ENCODE measurements at regions not wholly inside any gene's neighbourhood (a gene's known extent, or its start where the extent isn't known, plus 50 kb on each side); places are given as distances from the start of the nearest gene placed in this dataset.
A peak's percentile ranks its signal among the peaks of the same experiment; 100 is the strongest.

- no peaks in the 10 kb centered on the region for H3K36me3 ChIP-seq (ENCODE audit: insufficient read depth, low read length)
- peak; percentile 62 for DNase-seq (ENCODE audit: insufficient read length, low spot score, missing footprints)
- H4K20me1 ChIP-seq (ENCODE audit: insufficient read depth, low read length): no peaks in the 10 kb centered on the region
- H2AFZ ChIP-seq (ENCODE audit: low read length): no peak overlapping the region
- H3K4me3 ChIP-seq (ENCODE audit: insufficient read depth, low read length): no peak overlapping the region
- H3K4me2 ChIP-seq (ENCODE audit: insufficient read depth, low read length): no peak overlapping the region
- no peaks in the 10 kb centered on the region for H3K4me1 ChIP-seq (ENCODE audit: insufficient read depth, low read length)
- H3K9me3 ChIP-seq (ENCODE audit: low read depth, low read length): no peaks in the 10 kb centered on the region
- H3K79me2 ChIP-seq (ENCODE audit: insufficient read depth, low read length): no peaks in the 10 kb centered on the region
- no peak overlapping the region for H3K27ac ChIP-seq (ENCODE audit: low read depth, low read length)
- H3K27me3 ChIP-seq (ENCODE audit: insufficient read depth, low read length): peaks cover 20% of the 10 kb centered on the region
- TF ChIP-seq, protein P1, sequence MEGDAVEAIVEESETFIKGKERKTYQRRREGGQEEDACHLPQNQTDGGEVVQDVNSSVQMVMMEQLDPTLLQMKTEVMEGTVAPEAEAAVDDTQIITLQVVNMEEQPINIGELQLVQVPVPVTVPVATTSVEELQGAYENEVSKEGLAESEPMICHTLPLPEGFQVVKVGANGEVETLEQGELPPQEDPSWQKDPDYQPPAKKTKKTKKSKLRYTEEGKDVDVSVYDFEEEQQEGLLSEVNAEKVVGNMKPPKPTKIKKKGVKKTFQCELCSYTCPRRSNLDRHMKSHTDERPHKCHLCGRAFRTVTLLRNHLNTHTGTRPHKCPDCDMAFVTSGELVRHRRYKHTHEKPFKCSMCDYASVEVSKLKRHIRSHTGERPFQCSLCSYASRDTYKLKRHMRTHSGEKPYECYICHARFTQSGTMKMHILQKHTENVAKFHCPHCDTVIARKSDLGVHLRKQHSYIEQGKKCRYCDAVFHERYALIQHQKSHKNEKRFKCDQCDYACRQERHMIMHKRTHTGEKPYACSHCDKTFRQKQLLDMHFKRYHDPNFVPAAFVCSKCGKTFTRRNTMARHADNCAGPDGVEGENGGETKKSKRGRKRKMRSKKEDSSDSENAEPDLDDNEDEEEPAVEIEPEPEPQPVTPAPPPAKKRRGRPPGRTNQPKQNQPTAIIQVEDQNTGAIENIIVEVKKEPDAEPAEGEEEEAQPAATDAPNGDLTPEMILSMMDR (IDR thresholded peaks at IDR 0.05; ENCODE audit: extremely low read depth, low read depth, low read length): no peak
These were observed 259.4 kb upstream of the TNRC6C start for GRCh38 chr17:77698903-77699623.

- TF ChIP-seq, protein P1 (IDR thresholded peaks at IDR 0.05; ENCODE audit: extremely low read depth, low read depth, low read length): no peak
- Histone ChIP-seq H3K79me2 (ENCODE audit: insufficient read depth, low read length) (no peaks in the 10 kb centered on the region), H3K36me3 (ENCODE audit: insufficient read depth, low read length) (no peaks in the 10 kb centered on the region), H4K20me1 (ENCODE audit: insufficient read depth, low read length) (no peaks in the 10 kb centered on the region), H2AFZ (ENCODE audit: low read length) (no peak overlapping the region), H3K27me3 (ENCODE audit: insufficient read depth, low read length) (peaks cover 14% of the 10 kb centered on the region), H3K4me3 (ENCODE audit: insufficient read depth, low read length) (no peak overlapping the region), H3K4me1 (ENCODE audit: insufficient read depth, low read length) (no peaks in the 10 kb centered on the region), H3K4me2 (ENCODE audit: insufficient read depth, low read length) (no peak overlapping the region), H3K9me3 (ENCODE audit: low read depth, low read length) (no peaks in the 10 kb centered on the region), H3K27ac (ENCODE audit: low read depth, low read length) (no peak overlapping the region)
- no peak for DNase-seq (ENCODE audit: insufficient read length, low spot score, missing footprints)
These were observed 258.2 kb upstream of the TNRC6C start for GRCh38 chr17:77700165-77700881.

GRCh38 chr17:77701996-77702395 is 256.5 kb upstream of the TNRC6C start:
- Histone ChIP-seq H3K4me1 (ENCODE audit: insufficient read depth, low read length) (no peaks in the 10 kb centered on the region), H3K27me3 (ENCODE audit: insufficient read depth, low read length) (peaks cover 13% of the 10 kb centered on the region), H3K4me3 (ENCODE audit: insufficient read depth, low read length) (no peak overlapping the region), H3K27ac (ENCODE audit: low read depth, low read length) (no peak overlapping the region), H2AFZ (ENCODE audit: low read length) (no peak overlapping the region), H3K79me2 (ENCODE audit: insufficient read depth, low read length) (no peaks in the 10 kb centered on the region), H3K36me3 (ENCODE audit: insufficient read depth, low read length) (no peaks in the 10 kb centered on the region), H3K4me2 (ENCODE audit: insufficient read depth, low read length) (no peak overlapping the region), H3K9me3 (ENCODE audit: low read depth, low read length) (no peaks in the 10 kb centered on the region), H4K20me1 (ENCODE audit: insufficient read depth, low read length) (no peaks in the 10 kb centered on the region)
- DNase-seq (ENCODE audit: insufficient read length, low spot score, missing footprints): no peak
- TF ChIP-seq, protein P1 (IDR thresholded peaks at IDR 0.05; ENCODE audit: extremely low read depth, low read depth, low read length): no peak
